AG10803 (cell line): ENCODE measurements at regions not wholly inside any gene's neighbourhood (a gene's known extent, or its start where the extent isn't known, plus 50 kb on each side); places are given as distances from the start of the nearest gene placed in this dataset.

Experiments
- DNase-seq: peaks from one replicate; pipeline ENCODE4 v3.0.0; 2010; ENCODE audit warnings: low read depth
- H3K4me3 ChIP-seq: 2 replicates; pipeline ENCODE4 v1.5.1; 2011; ENCODE audit warnings: mild to moderate bottlenecking, low read length, control low read depth
- TF ChIP-seq, protein P1 (sequence below): conservative IDR thresholded peaks from 2 replicates; pipeline ENCODE4 v1.5.1; 2011; ENCODE audit warnings: mild to moderate bottlenecking, low read length, control low read depth, inconsistent platforms

DNA sequence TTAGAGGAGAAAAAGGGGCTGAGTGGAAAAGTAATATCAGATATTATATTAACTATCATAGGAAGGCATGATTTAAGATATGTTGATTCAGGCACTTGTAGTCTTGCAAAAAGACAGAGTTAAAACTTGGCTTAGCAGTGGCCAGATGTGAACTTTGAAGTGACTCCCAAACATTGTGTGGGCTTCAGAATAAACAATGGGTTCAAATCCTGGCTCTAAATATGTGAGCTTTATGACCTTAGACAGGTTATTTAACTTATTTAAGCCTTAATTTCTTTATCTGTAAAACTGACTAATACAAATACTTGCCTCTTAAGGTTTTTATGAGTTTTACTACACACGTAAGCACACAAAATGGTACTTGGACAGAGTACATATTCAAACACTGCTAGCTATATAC is 85.9 kb downstream of the TNFSF18 start:
- TF ChIP-seq, protein P1, sequence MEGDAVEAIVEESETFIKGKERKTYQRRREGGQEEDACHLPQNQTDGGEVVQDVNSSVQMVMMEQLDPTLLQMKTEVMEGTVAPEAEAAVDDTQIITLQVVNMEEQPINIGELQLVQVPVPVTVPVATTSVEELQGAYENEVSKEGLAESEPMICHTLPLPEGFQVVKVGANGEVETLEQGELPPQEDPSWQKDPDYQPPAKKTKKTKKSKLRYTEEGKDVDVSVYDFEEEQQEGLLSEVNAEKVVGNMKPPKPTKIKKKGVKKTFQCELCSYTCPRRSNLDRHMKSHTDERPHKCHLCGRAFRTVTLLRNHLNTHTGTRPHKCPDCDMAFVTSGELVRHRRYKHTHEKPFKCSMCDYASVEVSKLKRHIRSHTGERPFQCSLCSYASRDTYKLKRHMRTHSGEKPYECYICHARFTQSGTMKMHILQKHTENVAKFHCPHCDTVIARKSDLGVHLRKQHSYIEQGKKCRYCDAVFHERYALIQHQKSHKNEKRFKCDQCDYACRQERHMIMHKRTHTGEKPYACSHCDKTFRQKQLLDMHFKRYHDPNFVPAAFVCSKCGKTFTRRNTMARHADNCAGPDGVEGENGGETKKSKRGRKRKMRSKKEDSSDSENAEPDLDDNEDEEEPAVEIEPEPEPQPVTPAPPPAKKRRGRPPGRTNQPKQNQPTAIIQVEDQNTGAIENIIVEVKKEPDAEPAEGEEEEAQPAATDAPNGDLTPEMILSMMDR, result no peak
- H3K4me3 ChIP-seq, result no peak overlapping the region
- no peak for DNase-seq

DNA sequence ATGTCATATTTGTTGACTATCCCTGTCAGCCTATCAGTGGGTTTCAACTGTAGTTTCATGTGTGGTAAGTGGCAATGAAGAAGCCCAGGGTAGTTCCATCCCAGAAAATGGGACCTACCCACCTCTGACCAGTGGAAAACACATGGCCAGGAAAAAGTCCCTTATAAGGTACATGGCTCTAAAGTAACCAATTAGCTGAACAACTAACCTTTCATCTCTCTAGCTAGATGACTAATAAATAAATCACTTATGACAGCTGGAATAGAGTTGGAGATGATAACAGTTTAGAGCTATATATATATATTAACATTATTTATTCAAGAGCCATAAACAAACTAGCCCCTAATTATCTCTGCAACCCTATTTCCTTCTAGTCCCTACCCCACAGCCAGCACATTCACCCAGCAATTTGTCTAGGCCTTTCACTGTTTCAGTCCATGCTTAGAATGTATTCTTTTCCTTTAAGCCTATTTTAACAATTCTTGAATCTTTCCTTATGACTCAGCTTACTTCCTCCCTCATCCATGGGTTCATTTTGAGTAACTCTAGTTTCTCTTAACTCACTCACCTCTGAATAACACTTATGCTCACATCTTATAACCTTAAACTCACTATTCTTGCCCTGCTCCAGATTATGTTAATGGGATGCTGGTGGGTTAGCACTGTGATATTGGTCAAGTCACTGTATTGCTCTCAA is 83.7 kb downstream of the TNFSF18 start:
- no peak overlapping the region for H3K4me3 ChIP-seq
- TF ChIP-seq, protein P1, result no peak
- no peak for DNase-seq

DNA sequence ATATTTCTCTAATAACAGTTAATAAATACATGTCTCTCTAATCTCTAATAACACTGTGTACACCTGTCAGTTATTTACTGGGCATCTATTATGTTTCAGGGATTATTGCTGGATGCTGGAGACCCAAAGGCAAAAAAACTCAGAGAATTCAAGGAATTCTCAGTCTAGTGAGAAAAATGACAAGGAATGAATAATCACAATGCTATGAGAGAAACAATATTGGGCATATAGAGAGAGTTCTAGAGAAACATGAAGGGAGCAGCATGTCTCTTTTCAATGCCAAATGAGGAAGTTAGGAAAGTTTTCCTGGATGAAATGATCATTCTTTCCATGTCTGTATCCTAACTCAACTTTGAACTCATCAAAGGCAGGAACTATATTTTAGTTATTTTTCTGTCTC is 82.8 kb downstream of the TNFSF18 start:
- DNase-seq, result peak; percentile 67
- TF ChIP-seq, protein P1, result no peak

DNA sequence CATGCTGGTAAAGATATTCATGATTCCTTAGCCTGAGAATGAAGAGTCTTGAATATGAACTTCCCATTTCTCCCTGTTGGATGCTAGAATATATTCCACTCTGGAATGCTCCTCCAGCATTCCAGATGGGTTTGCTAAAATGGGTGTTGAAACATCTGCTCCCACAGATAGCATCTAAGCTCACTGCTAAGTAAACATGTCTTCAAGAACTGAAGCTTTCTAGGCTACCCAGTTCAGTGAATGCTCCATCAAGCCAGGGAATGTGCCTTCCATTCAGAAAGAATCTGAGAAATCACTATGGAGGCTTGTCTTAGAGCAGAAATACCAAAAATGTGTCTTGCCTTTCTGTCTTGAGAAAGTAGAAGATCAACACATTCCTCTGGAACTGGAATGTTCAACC is 81.1 kb downstream of the TNFSF18 start:
- no peak overlapping the region for H3K4me3 ChIP-seq
- DNase-seq, result peak; percentile 97
- TF ChIP-seq, protein P1, result no peak; the same call in 1 of the 2 replicates

More for the DNA sequence above, 82.8 kb downstream of the TNFSF18 start:
- no peak overlapping the region for H3K4me3 ChIP-seq

DNA sequence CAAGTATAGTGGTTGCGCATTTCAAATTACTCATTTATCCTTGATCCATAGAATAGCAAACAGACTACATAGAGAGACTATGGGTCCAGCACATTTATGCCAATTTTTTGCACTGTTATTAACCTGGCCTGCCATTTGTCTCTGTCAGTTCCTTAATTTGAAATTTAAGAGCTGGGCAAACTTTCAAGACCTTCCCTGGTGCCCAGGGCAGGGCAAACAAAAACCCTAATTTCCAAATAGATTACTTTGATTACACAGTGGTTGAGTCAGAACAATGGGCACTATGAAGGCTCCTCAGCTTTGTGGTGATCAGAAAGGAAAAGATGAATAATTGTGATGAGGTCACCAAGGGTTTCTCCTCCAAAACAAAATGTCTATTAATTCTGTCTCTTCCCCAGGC is 80.6 kb downstream of the TNFSF18 start:
- TF ChIP-seq, protein P1, result no peak
- peak; percentile 36 for DNase-seq
- no peak overlapping the region for H3K4me3 ChIP-seq

DNA sequence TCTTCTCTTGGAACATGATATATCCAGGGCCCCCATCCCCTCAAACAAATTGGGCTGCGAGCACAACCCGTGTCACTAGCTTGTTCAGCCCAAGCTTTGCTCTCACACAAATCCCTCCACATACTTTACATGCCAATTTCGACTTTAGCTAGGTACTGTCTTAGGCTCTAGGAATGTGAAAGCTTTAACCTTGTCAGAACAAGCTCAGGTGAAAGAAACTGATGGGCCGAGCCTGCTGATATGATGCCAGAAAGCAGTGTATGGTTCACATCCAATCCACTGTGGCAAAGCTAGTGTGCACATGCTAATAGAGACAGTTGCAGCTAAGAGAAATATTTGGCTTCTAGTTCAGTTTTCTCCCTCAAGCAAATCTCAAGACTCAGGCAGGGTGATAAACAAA is 79.5 kb downstream of the TNFSF18 start:
- H3K4me3 ChIP-seq, result no peak overlapping the region
- no peak for DNase-seq
- TF ChIP-seq, protein P1, result no peak

DNA sequence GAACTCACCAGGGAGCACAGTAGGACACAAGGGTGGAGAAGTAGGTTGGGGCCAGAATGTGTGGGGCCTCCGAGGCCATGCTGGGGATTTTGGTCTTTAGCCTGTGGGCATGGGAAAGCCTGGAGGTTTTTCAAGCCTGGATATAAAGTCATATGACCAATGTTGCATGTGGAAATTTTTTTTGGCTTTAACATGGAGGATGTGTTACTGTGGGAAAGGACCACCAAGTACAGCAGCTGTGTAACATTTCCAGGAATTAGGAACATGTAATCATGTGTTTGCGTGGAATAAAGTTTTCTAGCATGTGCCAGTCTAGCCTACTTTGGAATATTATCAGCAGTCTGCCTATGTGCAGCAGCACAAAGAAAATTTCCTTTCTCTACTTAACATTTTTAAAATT is 78.5 kb downstream of the TNFSF18 start:
- TF ChIP-seq, protein P1, result no peak
- DNase-seq, result no peak
- no peak overlapping the region for H3K4me3 ChIP-seq
